Hepatocyte (in vitro differentiated cells): ENCODE measurements at regions not wholly inside any gene's neighbourhood (a gene's known extent, or its start where the extent isn't known, plus 50 kb on each side); places are given as distances from the start of the nearest gene placed in this dataset.
"Not testable (repeated sequence)": the region's sequence is repeated elsewhere in the genome, so short reads cannot be mapped to it uniquely, and the experiment has no call there.

Experiments
- DNase-seq: peaks from one replicate; pipeline ENCODE4 v3.0.0-alpha.2; 2016; ENCODE audit warnings: low spot score
- H2AFZ ChIP-seq: fragments of 200-600 bp; sonication (generic); 2 replicates; pipeline ENCODE4 v1.6.0; 2016; ENCODE audit warnings: antibody characterized with exemption, mild to moderate bottlenecking
- H3K27ac ChIP-seq: fragments of 200-600 bp; sonication (generic); 2 replicates; pipeline ENCODE4 v1.5.1; 2016; ENCODE audit warnings: mild to moderate bottlenecking
- H3K27me3 ChIP-seq: fragments of 200-600 bp; sonication (generic); 2 replicates; pipeline ENCODE4 v1.6.1; 2016
- H3K36me3 ChIP-seq: fragments of 200-600 bp; sonication (generic); replicated peaks from 2 replicates; pipeline ENCODE4 v1.5.1; 2016; ENCODE audit warnings: low read depth; ENCODE audit not compliant: insufficient read depth
- H3K4me1 ChIP-seq: fragments of 200-600 bp; sonication (generic); 2 replicates; pipeline ENCODE4 v1.5.1; 2016; ENCODE audit warnings: mild to moderate bottlenecking, moderate library complexity; ENCODE audit not compliant: insufficient read depth
- H3K4me2 ChIP-seq: fragments of 200-600 bp; sonication (generic); 2 replicates; pipeline ENCODE4 v1.6.0; 2016
- H3K4me3 ChIP-seq: fragments of 200-600 bp; sonication (generic); 2 replicates; pipeline ENCODE4 v1.5.1; 2016; ENCODE audit warnings: mild to moderate bottlenecking
- H3K79me2 ChIP-seq: fragments of 200-600 bp; sonication (generic); 2 replicates; pipeline ENCODE4 v1.6.0; 2017; ENCODE audit warnings: mild to moderate bottlenecking
- H3K9me2 ChIP-seq: fragments of 200-600 bp; sonication (generic); replicated peaks from 2 replicates; pipeline ENCODE4 v1.6.0; 2017; ENCODE audit warnings: mild to moderate bottlenecking; ENCODE audit not compliant: insufficient read depth
- H3K9me3 ChIP-seq: fragments of 200-600 bp; sonication (generic); 2 replicates; pipeline ENCODE4 v1.5.1; 2016; ENCODE audit warnings: low read depth, mild to moderate bottlenecking
- H4K20me1 ChIP-seq: fragments of 200-600 bp; sonication (generic); 2 replicates; pipeline ENCODE4 v1.6.0; 2016; ENCODE audit warnings: mild to moderate bottlenecking; ENCODE audit not compliant: insufficient read depth, poor library complexity, severe bottlenecking
- EZH2 ChIP-seq: fragments of 200-600 bp; sonication (generic); IDR thresholded peaks from 2 replicates; pipeline ENCODE4 v1.6.1; 2016; ENCODE audit warnings: antibody characterized with exemption, mild to moderate bottlenecking, borderline replicate concordance
- EZH2phosphoT487 ChIP-seq: fragments of 200-600 bp; sonication (generic); IDR thresholded peaks from one replicate; pipeline ENCODE4 v1.6.1; 2018; ENCODE audit warnings: antibody characterized with exemption, mild to moderate bottlenecking, low read depth, moderate library complexity; ENCODE audit not compliant: unreplicated experiment, severe bottlenecking
- WGBS: methylation state at CpG from one replicate; pipeline ENCODE4 v1.1.6; 2016; ENCODE audit warnings: low lambda C conversion rate; ENCODE audit errors: missing lambda C conversion rate; 5-methylcytosine and 5-hydroxymethylcytosine counted together
- TF ChIP-seq, protein P1 (sequence below): fragments of 200-600 bp; sonication (generic); IDR thresholded peaks from 2 replicates; pipeline ENCODE4 v1.5.1; 2016; ENCODE audit warnings: antibody characterized with exemption, mild to moderate bottlenecking; ENCODE audit not compliant: poor library complexity

DNA sequence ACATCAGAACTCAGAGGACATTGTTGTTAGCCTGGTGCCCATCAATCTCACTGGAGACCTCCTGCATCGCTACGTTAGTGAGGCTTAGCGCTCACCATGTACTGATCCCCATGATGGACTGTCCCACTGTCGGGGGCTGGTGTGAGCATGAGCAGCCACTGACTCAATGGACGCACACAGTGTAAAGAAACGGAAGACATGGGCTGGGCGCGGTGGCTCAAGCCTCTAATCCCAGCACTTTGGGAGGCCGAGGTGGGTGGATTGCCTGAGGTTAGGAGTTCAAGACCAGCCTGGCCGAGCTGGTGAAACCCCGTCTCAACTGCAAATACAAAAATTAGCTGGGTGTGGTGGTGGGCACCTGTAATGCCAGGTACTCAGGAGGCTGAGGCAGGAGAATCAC is 112.9 kb downstream of the CRYBB2 start:
- no peaks in the 10 kb centered on the region for H3K9me3 ChIP-seq
- no peaks in the 10 kb centered on the region for H3K27me3 ChIP-seq
- 96% methylated on average over 11 of the region's 11 CpGs for WGBS
- H3K27ac ChIP-seq = no peak overlapping the region
- no peak for TF ChIP-seq EZH2phosphoT487
- TF ChIP-seq, protein P1, sequence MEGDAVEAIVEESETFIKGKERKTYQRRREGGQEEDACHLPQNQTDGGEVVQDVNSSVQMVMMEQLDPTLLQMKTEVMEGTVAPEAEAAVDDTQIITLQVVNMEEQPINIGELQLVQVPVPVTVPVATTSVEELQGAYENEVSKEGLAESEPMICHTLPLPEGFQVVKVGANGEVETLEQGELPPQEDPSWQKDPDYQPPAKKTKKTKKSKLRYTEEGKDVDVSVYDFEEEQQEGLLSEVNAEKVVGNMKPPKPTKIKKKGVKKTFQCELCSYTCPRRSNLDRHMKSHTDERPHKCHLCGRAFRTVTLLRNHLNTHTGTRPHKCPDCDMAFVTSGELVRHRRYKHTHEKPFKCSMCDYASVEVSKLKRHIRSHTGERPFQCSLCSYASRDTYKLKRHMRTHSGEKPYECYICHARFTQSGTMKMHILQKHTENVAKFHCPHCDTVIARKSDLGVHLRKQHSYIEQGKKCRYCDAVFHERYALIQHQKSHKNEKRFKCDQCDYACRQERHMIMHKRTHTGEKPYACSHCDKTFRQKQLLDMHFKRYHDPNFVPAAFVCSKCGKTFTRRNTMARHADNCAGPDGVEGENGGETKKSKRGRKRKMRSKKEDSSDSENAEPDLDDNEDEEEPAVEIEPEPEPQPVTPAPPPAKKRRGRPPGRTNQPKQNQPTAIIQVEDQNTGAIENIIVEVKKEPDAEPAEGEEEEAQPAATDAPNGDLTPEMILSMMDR = no peak
- TF ChIP-seq EZH2 = no peak
- no peak for DNase-seq
- no peaks in the 10 kb centered on the region for H3K36me3 ChIP-seq
- no peak overlapping the region for H2AFZ ChIP-seq
- no peak overlapping the region for H3K4me3 ChIP-seq
- H4K20me1 ChIP-seq = no peaks in the 10 kb centered on the region
- no peak overlapping the region for H3K4me2 ChIP-seq
- H3K79me2 ChIP-seq = no peaks in the 10 kb centered on the region
- no peaks in the 10 kb centered on the region for H3K9me2 ChIP-seq
- H3K4me1 ChIP-seq = no peaks in the 10 kb centered on the region

DNA sequence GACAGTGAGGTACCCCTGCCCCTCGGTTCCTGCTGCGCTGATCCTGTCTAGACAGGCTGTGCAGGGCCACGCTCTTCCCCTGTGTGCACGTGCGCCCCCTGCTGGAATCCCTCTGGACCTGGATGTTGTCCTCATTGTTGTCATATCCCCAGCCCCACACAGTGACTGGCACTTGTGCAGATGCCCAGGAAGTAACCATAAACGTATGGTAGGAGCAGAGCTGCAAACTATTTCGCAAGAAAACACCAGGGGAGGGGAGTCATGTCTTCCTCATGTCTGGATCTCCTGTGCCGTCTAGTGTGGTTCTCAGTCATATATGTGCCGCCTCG is 114.7 kb downstream of the CRYBB2 start:
- Histone ChIP-seq H3K4me3 (no peak overlapping the region), H3K9me2 (no peaks in the 10 kb centered on the region), H4K20me1 (no peaks in the 10 kb centered on the region), H3K27me3 (no peaks in the 10 kb centered on the region), H3K4me1 (no peaks in the 10 kb centered on the region), H3K79me2 (no peaks in the 10 kb centered on the region), H3K4me2 (no peak overlapping the region), H3K27ac (no peak overlapping the region), H3K9me3 (no peaks in the 10 kb centered on the region), H3K36me3 (no peaks in the 10 kb centered on the region), H2AFZ (no peak overlapping the region)
- DNase-seq = peak; percentile 53
- 41% methylated on average over 10 of the region's 10 CpGs for WGBS
- TF ChIP-seq, protein P1 = peak; percentile 48
- TF ChIP-seq EZH2phosphoT487 (no peak), EZH2 (no peak)

DNA sequence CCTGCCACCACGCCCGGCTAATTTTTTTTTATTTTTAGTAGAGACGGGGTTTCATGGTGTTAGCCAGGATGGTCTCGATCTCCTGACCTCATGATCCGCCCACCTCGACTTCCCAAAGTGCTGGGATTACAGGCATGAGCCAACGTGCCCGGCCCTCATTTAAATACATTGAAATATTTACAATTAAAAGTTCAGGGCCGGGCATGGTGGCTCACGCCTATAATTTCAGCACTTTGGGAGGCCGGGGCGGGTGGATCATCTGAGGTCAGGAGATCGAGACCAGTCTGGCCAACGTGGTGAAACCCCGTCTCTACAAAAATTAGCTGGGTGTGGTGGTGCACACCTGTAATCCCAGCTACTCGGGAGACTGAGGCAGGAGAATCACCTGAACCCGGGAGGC is 115.2 kb downstream of the CRYBB2 start:
- H3K79me2 ChIP-seq, H3K27me3 ChIP-seq, H3K4me1 ChIP-seq, H3K9me2 ChIP-seq, H3K9me3 ChIP-seq, H2AFZ ChIP-seq, H3K36me3 ChIP-seq, H4K20me1 ChIP-seq, H3K27ac ChIP-seq, H3K4me2 ChIP-seq, DNase-seq, H3K4me3 ChIP-seq: not testable (repeated sequence)
- 94% methylated on average over 17 of the region's 17 CpGs for WGBS

DNA sequence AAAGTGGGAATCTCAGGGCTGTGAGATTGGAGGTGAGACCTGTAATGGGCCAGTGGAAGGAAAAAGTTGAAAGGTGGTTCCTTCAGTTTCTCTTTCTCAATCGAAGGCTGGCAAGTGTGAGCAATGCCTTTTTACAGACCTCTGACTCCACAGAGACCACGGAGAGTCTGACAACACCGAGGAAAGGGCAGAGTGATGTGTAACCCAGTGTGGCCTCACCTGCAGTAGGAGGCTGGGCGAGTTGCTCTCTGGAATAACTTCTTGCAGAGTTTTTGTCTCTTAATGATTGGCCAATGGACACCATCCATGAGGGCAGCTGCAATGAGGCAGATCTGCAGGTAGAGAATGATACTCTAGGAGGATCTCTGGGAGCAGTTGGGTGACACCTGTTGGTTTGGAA is 115.8 kb downstream of the CRYBB2 start:
- not testable (repeated sequence) for H3K79me2 ChIP-seq, H3K4me2 ChIP-seq, DNase-seq, H3K9me3 ChIP-seq, H4K20me1 ChIP-seq, H3K27me3 ChIP-seq, H3K4me1 ChIP-seq, H2AFZ ChIP-seq, H3K27ac ChIP-seq, H3K36me3 ChIP-seq, H3K4me3 ChIP-seq, H3K9me2 ChIP-seq
- 89% methylated on average over 4 of the region's 4 CpGs for WGBS

DNA sequence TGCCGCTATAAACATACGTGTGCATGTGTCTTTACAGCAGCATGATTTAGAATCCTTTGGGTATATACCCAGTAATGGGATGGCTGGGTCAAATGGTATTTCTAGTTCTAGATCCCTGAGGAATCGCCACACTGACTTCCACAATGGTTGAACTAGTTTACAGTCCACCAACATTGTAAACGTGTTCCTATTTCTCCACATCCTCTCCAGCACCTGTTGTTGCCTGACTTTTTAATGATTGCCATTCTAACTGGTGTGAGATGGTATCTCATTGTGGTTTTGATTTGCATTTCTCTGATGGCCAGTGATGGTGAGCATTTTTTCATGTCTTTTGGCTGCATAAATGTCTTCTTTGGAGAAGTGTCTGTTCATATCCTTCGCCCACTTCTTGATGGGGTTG is 121.1 kb downstream of the CRYBB2 start:
- WGBS = 96% methylated on average over 5 of the region's 5 CpGs
- not testable (repeated sequence) for H4K20me1 ChIP-seq, H3K79me2 ChIP-seq, H3K4me3 ChIP-seq, H3K9me2 ChIP-seq, DNase-seq, H3K4me1 ChIP-seq, H2AFZ ChIP-seq, H3K9me3 ChIP-seq, H3K27ac ChIP-seq, H3K36me3 ChIP-seq, H3K4me2 ChIP-seq, H3K27me3 ChIP-seq

DNA sequence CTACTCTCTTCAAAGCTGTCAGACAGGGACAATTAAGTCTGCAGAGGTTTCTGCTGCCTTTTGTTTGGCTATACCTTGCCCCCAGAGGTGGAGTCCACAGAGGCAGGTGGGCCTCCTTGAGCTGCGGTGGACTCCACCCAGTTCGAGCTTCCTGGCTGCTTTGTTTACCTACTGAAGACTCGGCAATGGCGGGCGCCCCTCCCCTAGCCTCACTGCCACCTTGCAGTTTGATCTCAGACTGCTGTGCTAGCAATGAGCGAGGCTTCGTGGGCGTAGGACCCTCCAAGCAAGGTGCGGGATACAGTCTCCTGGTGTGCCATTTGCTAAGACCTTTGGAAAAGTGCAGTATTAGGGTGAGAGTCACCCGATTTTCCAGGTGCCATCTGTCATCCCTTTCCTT is 124.9 kb downstream of the CRYBB2 start:
- WGBS = 96% methylated on average over 10 of the region's 10 CpGs
- not testable (repeated sequence) for H3K4me2 ChIP-seq, H3K36me3 ChIP-seq, H3K9me2 ChIP-seq, H3K4me3 ChIP-seq, H3K4me1 ChIP-seq, H3K27me3 ChIP-seq, H4K20me1 ChIP-seq, H3K9me3 ChIP-seq, H3K27ac ChIP-seq, H3K79me2 ChIP-seq, H2AFZ ChIP-seq, DNase-seq
